Retinal pigment epithelial cell (primary cell): ENCODE measurements at regions not wholly inside any gene's neighbourhood (a gene's known extent, or its start where the extent isn't known, plus 50 kb on each side); places are given as distances from the start of the nearest gene placed in this dataset.

ENCODE experiments used
- DNase-seq: peaks from one replicate; pipeline ENCODE4 v3.0.0-alpha.2; 2010; ENCODE audit warnings: low read depth
- H3K4me3 ChIP-seq: 2 replicates; pipeline ENCODE4 v1.5.1; 2011; ENCODE audit warnings: mild to moderate bottlenecking, low read length, control low read depth, moderate library complexity
- CTCF ChIP-seq: conservative IDR thresholded peaks from 2 replicates; pipeline ENCODE4 v1.5.1; 2011; ENCODE audit warnings: low read depth, low read length, control low read depth, inconsistent platforms

DNA sequence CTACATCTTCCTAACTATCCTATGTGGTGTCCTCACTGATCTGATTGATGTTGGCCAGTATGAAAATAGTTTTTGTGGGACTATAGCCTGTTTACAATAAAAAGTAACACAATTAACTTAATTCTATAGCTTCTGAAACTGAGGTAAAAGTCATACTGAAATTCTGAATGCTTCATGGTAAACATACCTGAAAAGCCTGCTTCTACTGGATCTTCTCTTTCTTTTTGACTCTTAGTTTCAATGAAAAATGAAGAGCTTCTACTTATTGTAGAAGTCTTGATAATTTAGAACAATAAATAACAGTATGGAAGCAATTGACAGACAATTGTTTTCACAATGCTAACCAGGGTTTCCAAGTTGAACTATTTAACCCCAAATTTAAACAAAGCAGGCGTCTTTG, 383.9 kb upstream of the MMS22L start:
- no peak for TF ChIP-seq CTCF
- H3K4me3 ChIP-seq = no peak overlapping the region
- no peak for DNase-seq

DNA sequence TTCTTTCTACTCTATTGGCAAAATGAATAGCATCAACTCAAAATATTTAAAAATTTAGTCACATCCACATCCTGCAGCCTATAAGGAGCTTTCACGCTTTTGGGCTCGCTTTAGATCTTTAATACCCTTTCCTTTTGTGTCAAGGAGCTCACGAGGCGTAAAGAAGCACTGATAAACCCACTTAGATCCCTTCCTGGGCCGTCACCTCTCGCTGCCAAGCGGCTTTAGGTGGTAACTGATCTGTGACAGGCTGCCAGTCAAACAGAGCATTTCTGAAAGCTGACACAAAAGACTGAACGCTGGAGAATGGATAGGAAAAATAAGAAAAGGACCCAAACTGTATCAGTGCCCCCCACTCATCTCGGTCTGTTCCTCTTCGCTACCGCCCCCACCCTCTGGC, 385.7 kb upstream of the MMS22L start:
- peak overlapping the region; percentile 41 for H3K4me3 ChIP-seq
- peak; percentile 13 for DNase-seq
- no peak for TF ChIP-seq CTCF

DNA sequence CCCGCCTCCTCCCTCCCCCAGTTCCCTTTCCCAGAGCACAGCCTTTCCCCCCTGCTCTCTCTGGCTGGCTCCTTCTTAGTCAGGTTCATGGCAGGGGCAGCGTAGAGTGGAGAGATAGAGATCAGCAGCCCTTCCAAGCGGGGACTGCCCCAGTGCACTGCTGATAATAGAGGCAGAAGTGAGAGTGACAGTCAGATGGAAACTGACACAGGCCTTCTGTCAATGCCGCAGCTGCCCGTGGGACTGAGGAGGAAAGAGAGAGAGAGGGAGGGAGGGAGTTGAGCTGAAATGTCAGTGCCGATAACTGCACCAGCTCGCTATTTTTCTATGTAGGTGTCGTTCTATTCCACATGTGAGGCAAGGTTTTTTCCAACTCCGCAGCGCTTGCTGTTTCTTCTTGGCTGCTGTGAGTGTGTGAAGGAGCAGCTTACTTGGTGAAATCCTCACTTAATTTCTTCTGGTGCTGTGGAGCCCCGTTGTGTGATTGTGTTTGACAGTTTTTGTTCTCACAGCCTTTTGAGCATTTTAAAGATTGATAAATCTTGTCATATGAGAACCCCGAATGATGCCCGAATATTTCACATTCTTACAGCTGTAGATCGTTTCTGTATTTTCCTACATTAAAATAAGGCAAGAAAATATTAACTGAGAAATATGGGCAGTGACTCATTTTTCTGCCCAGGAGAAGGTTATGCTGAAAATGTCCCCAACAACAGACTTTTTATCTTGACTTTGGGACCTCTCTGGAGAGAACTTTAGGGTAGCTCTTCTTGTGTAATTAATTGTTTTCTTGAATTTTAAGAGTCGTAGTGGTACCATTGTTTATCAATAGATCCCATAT, 386.4 kb upstream of the MMS22L start:
- H3K4me3 ChIP-seq = peak overlapping the region; percentile 41
- TF ChIP-seq CTCF = no peak
- DNase-seq = peak; percentile 54

GRCh38 chr6:97674802-97675201, 391.8 kb upstream of the MMS22L start:
- DNase-seq = no peak
- no peak for TF ChIP-seq CTCF

DNA sequence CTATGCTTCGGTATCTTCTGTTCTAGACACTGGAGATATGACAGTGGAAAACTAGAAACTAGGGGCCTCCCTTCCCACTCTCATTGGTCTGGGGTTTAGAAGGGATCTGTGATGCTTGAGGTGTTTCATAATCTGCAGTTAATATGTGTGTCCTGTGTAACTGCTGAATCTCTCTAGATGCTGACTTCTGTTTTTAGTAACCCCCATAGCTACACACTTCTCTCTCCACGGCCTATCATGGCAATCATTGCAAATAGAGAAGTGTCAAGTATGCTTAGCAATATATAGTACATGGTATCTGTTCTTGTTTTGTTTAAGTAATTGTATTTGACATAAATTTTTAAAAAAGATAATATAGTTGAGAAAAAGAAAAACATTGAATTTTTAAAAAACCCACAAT, 394.6 kb upstream of the MMS22L start:
- TF ChIP-seq CTCF = no peak
- DNase-seq = no peak
- H3K4me3 ChIP-seq = no peak overlapping the region

More at GRCh38 chr6:97674802-97675201, 391.8 kb upstream of the MMS22L start:
- no peak overlapping the region for H3K4me3 ChIP-seq

DNA sequence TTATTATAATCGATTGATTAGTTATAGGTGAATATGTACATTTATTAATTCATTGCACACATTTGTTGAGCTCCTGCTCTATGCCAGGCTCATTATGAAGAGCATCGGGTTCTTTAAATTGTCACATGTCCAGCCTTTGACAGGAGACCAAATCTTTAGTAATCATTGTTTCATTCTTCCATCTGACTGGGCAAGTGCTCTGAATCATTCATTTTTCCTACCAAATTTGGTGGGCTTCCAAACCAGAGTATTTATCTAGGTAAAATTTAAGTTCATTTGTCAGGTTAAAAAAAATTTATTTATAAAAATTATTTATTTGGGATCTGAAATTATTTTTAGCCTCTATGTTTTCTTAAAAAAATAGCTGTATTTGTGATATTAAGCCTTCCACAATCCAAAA, 404.9 kb upstream of the MMS22L start:
- no peak for DNase-seq
- H3K4me3 ChIP-seq = no peak overlapping the region
- no peak for TF ChIP-seq CTCF

DNA sequence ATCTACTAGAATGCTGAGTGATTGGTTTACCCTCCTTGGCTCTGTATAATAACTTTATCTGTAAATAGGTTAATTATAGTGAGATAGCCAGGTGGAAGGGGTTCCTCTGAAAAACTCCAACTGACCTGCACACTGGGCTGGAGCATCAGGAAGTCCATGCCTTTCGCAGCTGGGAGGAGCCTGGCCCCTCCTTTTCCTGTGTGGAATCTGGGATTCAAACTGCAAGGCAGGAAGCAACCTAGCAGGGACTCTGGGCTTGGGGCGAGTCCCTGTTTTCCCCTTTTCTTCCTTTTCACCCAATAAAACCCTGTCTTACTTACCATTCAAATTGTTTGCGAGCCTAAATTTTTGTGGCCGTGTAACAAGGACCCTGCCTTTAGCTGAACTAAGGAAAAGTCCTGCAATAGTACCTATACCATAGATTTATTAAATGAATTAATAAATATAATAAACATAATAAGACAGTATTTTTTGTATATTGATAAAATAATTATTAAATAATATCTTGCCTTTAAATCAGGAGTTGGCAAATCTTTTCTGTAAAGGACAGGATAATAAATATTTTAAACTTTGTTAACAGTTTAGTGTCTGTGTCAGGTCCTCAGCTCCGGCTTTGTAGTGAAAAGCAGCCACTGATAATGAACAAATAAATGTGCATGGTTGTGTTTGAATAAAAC, 406.2 kb upstream of the MMS22L start:
- DNase-seq = no peak
- no peak for TF ChIP-seq CTCF
- H3K4me3 ChIP-seq = no peak overlapping the region
